HCT116 (cell line): ENCODE measurements at regions not wholly inside any gene's neighbourhood (a gene's known extent, or its start where the extent isn't known, plus 50 kb on each side); places are given as distances from the start of the nearest gene placed in this dataset.

Experiments used
- ATAC-seq: fragments of 200-7000 bp; cut with Tn5 transposase; 2 replicates; pipeline ENCODE4 v1.9.1; 2020; ENCODE audit warnings: mild to moderate bottlenecking, moderate library complexity
- BruUV-seq: library from RNA; stranded (reverse); fragments of 400-500 nt; replicated peaks from 2 replicates; lab custom pipeline; 2021; lab: Mats Ljungman, UMichigan
- CTCF ChIA-PET: fragments of 300-600 bp; sonication (Branson Sonifier 250); formaldehyde crosslinking; loops from one replicate; lab custom pipeline; 2021; ENCODE audit warnings: antibody characterized with exemption; lab: Charles Lee
- POLR2A ChIA-PET: fragments of 300-600, 350-600 bp; sonication (Branson Sonifier 250); formaldehyde crosslinking; loops from one replicate; lab custom pipeline; 2021; ENCODE audit warnings: antibody characterized with exemption; lab: Charles Lee
- RAD21 ChIA-PET, 2 experiments: fragments of 300-600 bp; sonication (Branson Sonifier 250); formaldehyde crosslinking; loops; one replicate each; lab custom pipeline; 2023; ENCODE audit warnings: low total read pairs in 2 of 2; ENCODE audit not compliant: uncharacterized antibody in 2 of 2, unreplicated experiment in 2 of 2, low non-redundant PET in 1 of 2; lab: Charles Lee
- DNase-seq: peaks from one replicate; pipeline ENCODE4 v3.0.0-alpha.2; 2010; ENCODE audit warnings: low read depth, low spot score
- H2AFZ ChIP-seq: fragments of 200-600 bp; shearing (Covaris generic), sonication (generic); 2 replicates; pipeline ENCODE4 v1.6.1; 2017; ENCODE audit warnings: low read depth, mixed run types, mixed read lengths, antibody characterized with exemption, low read length; ENCODE audit not compliant: poor library complexity, severe bottlenecking
- H3K27ac ChIP-seq: 2 replicates; pipeline ENCODE4 v1.5.1; 2012; ENCODE audit warnings: low read depth, low read length
- H3K27me3 ChIP-seq: fragments of 200-600 bp; sonication (generic); 2 replicates; pipeline ENCODE4 v1.6.1; 2016; ENCODE audit warnings: mixed run types, low read length, mixed read lengths; ENCODE audit not compliant: insufficient read depth
- H3K36me3 ChIP-seq, 2 experiments: fragments of 200-500 bp in 1 of 2; fragments of 200-600 bp in 1 of 2; sonication (Bioruptor generic) in 1 of 2; sonication (generic) in 1 of 2; 2 replicates each; pipeline versions ENCODE4 v1.5.1 to v1.6.1; 2014 to 2016; ENCODE audit warnings: low read length in 2 of 2, inconsistent platforms in 1 of 2, mixed read lengths in 1 of 2, mixed run types in 1 of 2; ENCODE audit not compliant: insufficient read depth in 2 of 2, control insufficient read depth in 1 of 2
- H3K4me1 ChIP-seq, 2 experiments: fragments of 200-600 bp in 1 of 2; sonication (generic) in 1 of 2; 2 replicates each; pipeline versions ENCODE4 v1.5.1 to v1.6.1; 2012 to 2017; ENCODE audit warnings: low read length in 2 of 2, inconsistent platforms in 1 of 2, mild to moderate bottlenecking in 1 of 2, mixed read lengths in 1 of 2, mixed run types in 1 of 2, moderate library complexity in 1 of 2; ENCODE audit not compliant: insufficient read depth in 2 of 2, control insufficient read depth in 1 of 2
- H3K4me2 ChIP-seq: fragments of 200-600 bp; sonication (generic); 2 replicates; pipeline ENCODE4 v1.6.1; 2017; ENCODE audit warnings: mixed run types, low read length, mixed read lengths
- H3K4me3 ChIP-seq, 2 experiments: fragments of 200-600 bp in 1 of 2; sonication (generic) in 1 of 2; replicated peaks in 1 of 2; 2 replicates each; pipeline ENCODE4 v1.5.1; 2011 to 2016; ENCODE audit warnings: low read length in 2 of 2, control low read depth in 1 of 2, low read depth in 1 of 2, mild to moderate bottlenecking in 1 of 2, mixed read lengths in 1 of 2, mixed run types in 1 of 2
- H3K79me2 ChIP-seq: fragments of 200-600 bp; sonication (generic); 2 replicates; pipeline ENCODE4 v1.6.1; 2017; ENCODE audit warnings: mild to moderate bottlenecking, mixed run types, low read length, moderate library complexity, mixed read lengths; ENCODE audit not compliant: insufficient read depth
- H3K9ac ChIP-seq: fragments of 200-600 bp; sonication (generic); 2 replicates; pipeline ENCODE4 v1.6.1; 2016; ENCODE audit warnings: low read length, mixed read lengths
- H3K9me2 ChIP-seq: fragments of 200-600 bp; sonication (generic), shearing (Covaris generic); 2 replicates; pipeline ENCODE4 v1.6.1; 2017; ENCODE audit warnings: mixed run types, mild to moderate bottlenecking, moderate library complexity; ENCODE audit not compliant: insufficient read depth
- H3K9me3 ChIP-seq, 2 experiments: fragments of 200-500 bp in 1 of 2; fragments of 200-600 bp in 1 of 2; sonication (Bioruptor generic) in 1 of 2; sonication (generic) in 1 of 2; 2 replicates each; pipeline ENCODE4 v1.6.1; 2014 to 2017; ENCODE audit warnings: low read length in 2 of 2, mixed read lengths in 2 of 2, inconsistent platforms in 1 of 2, low read depth in 1 of 2, mild to moderate bottlenecking in 1 of 2, mixed run types in 1 of 2, moderate library complexity in 1 of 2; ENCODE audit not compliant: control insufficient read depth in 1 of 2, insufficient read depth in 1 of 2
- H4K20me1 ChIP-seq: fragments of 200-600 bp; sonication (generic), shearing (Covaris generic); 2 replicates; pipeline ENCODE4 v1.6.1; 2017; ENCODE audit warnings: mixed run types, mild to moderate bottlenecking, moderate library complexity; ENCODE audit not compliant: insufficient read depth
- CBX3 ChIP-seq: IDR thresholded peaks from 2 replicates; pipeline ENCODE4 v1.6.1; 2012; ENCODE audit warnings: low read depth
- ELF1 ChIP-seq: IDR thresholded peaks from 2 replicates; pipeline ENCODE4 v1.6.1; 2012; ENCODE audit warnings: low read depth, borderline replicate concordance
- EZH2 ChIP-seq: fragments of 200-600 bp; sonication (generic); IDR thresholded peaks from 2 replicates; pipeline ENCODE4 v1.6.1; 2017; ENCODE audit warnings: antibody characterized with exemption, mixed run types
- FOSL1 ChIP-seq: IDR thresholded peaks from 2 replicates; pipeline ENCODE4 v1.6.1; 2012; ENCODE audit warnings: low read depth
- POLR2A ChIP-seq: IDR thresholded peaks from 2 replicates; pipeline ENCODE4 v1.7.0; 2011; ENCODE audit warnings: borderline replicate concordance; ENCODE audit not compliant: insufficient read depth, insufficient read length; ENCODE audit errors: extremely low read depth
- POLR2AphosphoS5 ChIP-seq: IDR thresholded peaks from 2 replicates; pipeline ENCODE4 v1.6.1; 2011; ENCODE audit warnings: mild to moderate bottlenecking, low read depth, low read length, moderate library complexity
- SIN3A ChIP-seq: IDR thresholded peaks from 2 replicates; pipeline ENCODE4 v1.6.1; 2012; ENCODE audit warnings: low read depth
- SP1 ChIP-seq: IDR thresholded peaks from 2 replicates; pipeline ENCODE4 v1.6.1; 2012; ENCODE audit warnings: low read depth
- SRF ChIP-seq: IDR thresholded peaks from 2 replicates; pipeline ENCODE4 v1.6.1; 2012; ENCODE audit warnings: low read depth
- YY1 ChIP-seq: IDR thresholded peaks from 2 replicates; pipeline ENCODE4 v1.6.1; 2011; ENCODE audit warnings: low read length, low read depth, moderate library complexity, mild to moderate bottlenecking; ENCODE audit not compliant: insufficient replicate concordance; ENCODE audit errors: extremely low read depth
- ZBTB33 ChIP-seq: IDR thresholded peaks from 2 replicates; pipeline ENCODE4 v1.6.1; 2011; ENCODE audit warnings: mild to moderate bottlenecking, low read length, moderate library complexity; ENCODE audit not compliant: insufficient replicate concordance; ENCODE audit errors: extremely low read depth
- intact Hi-C: fragments of 100-400 bp; cut with micrococcal nuclease; formaldehyde crosslinking; loops from 2 replicates; pipeline ENCODE4 v1.10.0; 2022
- TF ChIP-seq, protein P1 (sequence below): IDR thresholded peaks from 2 replicates; pipeline ENCODE4 v1.6.1; 2012; ENCODE audit warnings: low read depth

DNA sequence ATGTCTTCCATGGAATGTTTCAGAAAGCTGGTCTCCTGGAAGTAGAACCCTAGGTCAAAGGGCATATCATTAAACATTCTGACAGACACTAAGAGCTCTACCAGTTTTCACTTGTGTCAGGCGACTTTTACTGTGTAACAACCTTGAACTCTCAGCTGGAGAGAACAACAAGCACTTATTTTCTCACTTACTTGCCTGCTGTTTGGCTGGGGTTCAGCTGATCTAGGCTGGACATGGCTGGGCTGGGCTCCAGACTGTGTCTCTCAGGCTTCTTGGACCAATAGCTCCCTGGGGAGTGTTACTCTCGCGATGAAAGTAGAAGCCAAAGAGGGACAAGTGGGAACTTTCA, 527.3 kb downstream of the SHQ1 start:
- TF ChIP-seq POLR2AphosphoS5 (no peak), SP1 (no peak), CBX3 (no peak), ZBTB33 (no peak), ELF1 (no peak), FOSL1 (no peak), EZH2 (no peak), POLR2A (no peak), SIN3A (no peak), YY1 (no peak), SRF (no peak)
- TF ChIP-seq, protein P1, sequence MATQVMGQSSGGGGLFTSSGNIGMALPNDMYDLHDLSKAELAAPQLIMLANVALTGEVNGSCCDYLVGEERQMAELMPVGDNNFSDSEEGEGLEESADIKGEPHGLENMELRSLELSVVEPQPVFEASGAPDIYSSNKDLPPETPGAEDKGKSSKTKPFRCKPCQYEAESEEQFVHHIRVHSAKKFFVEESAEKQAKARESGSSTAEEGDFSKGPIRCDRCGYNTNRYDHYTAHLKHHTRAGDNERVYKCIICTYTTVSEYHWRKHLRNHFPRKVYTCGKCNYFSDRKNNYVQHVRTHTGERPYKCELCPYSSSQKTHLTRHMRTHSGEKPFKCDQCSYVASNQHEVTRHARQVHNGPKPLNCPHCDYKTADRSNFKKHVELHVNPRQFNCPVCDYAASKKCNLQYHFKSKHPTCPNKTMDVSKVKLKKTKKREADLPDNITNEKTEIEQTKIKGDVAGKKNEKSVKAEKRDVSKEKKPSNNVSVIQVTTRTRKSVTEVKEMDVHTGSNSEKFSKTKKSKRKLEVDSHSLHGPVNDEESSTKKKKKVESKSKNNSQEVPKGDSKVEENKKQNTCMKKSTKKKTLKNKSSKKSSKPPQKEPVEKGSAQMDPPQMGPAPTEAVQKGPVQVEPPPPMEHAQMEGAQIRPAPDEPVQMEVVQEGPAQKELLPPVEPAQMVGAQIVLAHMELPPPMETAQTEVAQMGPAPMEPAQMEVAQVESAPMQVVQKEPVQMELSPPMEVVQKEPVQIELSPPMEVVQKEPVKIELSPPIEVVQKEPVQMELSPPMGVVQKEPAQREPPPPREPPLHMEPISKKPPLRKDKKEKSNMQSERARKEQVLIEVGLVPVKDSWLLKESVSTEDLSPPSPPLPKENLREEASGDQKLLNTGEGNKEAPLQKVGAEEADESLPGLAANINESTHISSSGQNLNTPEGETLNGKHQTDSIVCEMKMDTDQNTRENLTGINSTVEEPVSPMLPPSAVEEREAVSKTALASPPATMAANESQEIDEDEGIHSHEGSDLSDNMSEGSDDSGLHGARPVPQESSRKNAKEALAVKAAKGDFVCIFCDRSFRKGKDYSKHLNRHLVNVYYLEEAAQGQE: no peak
- no peaks in the 10 kb centered on the region for H4K20me1 ChIP-seq
- H3K9ac ChIP-seq: no peak overlapping the region
- no TSS peak for BruUV-seq
- ChIA-PET RAD21 (no interaction called here), CTCF (no interaction called here), POLR2A (no interaction called here)
- DNase-seq (no peak), ATAC-seq (no peak)
- no peaks in the 10 kb centered on the region for H3K4me1 ChIP-seq
- H3K4me3 ChIP-seq: no peak overlapping the region
- H3K27ac ChIP-seq: no peak overlapping the region
- no peak overlapping the region for H3K4me2 ChIP-seq
- H3K9me3 ChIP-seq: no peaks in the 10 kb centered on the region
- H3K9me2 ChIP-seq: no peaks in the 10 kb centered on the region
- intact Hi-C loops: no loop called here
- H3K36me3 ChIP-seq: no peaks in the 10 kb centered on the region
- H3K79me2 ChIP-seq: no peaks in the 10 kb centered on the region
- H3K27me3 ChIP-seq: peaks cover 6% of the 10 kb centered on the region
- H2AFZ ChIP-seq: no peak overlapping the region
